Stimulated activated CD8-positive, alpha-beta memory T cell treated with anti-CD3 and anti-CD28 coated beads, Interleukin-15, amount 100 ng/mL, for 24 hours (primary cell): ENCODE measurements at regions not wholly inside any gene's neighbourhood (a gene's known extent, or its start where the extent isn't known, plus 50 kb on each side); places are given as distances from the start of the nearest gene placed in this dataset.

ENCODE experiments used
- DNase-seq: peaks from one replicate; pipeline ENCODE4 v3.0.0-alpha.2; 2020; ENCODE audit warnings: low read depth

DNA sequence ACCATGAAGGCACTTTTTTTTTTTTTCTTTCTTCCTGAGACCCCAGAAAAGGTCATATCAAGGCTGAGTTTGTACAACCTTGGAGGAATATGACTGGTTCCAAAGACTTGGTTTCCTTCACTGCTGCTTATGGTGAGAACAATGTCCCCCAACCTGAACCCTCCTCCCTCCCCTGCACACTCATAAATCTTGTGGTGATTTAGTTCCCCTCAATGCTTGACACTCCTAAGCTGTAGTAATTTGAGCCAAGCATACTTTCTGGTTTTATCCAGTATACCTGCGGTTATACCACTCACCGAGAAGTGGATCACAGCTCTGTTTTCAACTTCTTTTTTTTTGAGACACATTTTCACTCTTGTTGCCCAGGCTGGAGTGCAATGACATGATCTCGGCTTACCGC lies 149.9 kb upstream of the KLF4 start:
- no peak for DNase-seq

DNA sequence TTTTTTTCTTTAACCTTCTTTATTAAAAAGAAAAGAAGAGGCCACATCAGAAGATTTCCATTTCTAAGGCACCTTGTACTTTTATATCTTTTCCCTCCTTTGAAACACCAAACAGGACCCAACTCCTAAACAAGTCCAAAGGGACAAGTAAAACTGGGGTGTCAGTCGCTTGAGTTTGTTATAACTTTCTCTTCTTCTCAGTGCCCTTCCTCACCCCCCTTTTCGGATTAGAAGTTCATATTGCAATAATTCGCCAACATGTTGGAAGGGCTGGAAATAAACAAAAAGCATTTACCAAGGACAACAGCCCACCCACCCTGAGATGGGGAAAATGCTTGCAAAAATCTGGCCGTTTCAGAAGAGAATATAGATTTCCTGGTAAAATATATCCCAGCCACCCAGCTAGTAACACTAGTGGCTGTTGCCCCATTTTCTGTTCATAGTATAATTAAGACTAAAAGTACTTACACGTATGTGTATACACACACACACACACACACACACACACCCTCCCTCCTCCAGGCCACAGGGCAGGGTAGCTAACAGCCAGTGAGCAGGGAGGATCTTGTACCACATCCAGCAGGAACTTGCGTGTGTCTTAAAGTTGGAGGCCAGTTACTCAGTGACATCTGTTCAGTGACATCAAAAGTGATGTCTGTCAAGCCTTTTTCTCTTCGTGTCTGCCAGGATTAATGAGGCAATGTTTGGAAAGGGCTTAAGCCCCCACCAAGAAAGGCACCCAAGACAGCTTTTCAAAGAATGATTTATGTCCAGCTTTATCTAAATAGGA lies 149.1 kb upstream of the KLF4 start:
- DNase-seq, result no peak

GRCh38 chr9:107637421-107638420 lies 148.2 kb upstream of the KLF4 start:
- no peak for DNase-seq

DNA sequence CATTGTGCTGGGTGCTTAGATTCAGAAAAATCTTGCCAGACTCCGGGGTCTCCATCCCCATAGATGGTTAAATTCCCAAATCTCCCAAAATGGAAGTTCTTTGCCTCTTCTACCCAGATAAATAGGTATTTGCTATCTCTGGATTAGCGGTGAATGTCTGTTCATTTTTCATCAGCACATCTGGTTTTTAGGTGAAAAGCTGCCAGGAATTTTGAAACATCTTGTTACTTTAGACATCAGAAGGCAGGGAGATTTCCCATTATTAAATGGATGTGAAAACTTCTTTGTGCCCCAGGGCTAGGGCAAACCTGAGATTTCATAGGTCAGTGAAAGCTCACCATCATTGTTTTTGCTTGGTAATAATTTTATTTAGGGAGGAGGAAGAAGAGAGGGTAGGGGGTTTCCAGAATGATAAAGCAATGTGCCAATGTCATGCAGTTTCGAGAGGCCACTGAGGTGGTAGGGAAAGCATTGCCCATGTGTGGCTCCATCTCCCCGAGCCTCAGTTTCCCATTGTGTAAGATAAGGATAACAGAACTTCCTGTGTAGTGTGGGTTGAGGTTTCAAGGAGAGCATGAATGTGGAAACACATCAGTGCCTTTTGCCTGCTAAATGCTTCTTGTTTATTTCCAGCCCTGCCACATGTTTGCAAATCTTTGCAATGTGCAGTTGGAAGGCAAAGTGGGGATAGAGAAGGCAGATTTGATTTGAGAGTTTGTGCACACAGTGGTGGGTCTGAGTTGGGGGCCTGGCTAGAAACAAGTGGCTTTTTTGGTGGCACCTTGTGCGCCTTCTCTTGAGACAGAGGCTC lies 147.2 kb upstream of the KLF4 start:
- no peak for DNase-seq

- DNase-seq, result no peak
Measured at GRCh38 chr9:107635803-107636174, 146.2 kb upstream of the KLF4 start.

GRCh38 chr9:107635101-107635802 lies 145.7 kb upstream of the KLF4 start:
- DNase-seq, result no peak

GRCh38 chr9:107633406-107633805 lies 143.8 kb upstream of the KLF4 start:
- no peak for DNase-seq

- no peak for DNase-seq
Measured at GRCh38 chr9:107632661-107633060, 143.1 kb upstream of the KLF4 start.

- DNase-seq, result no peak
Measured at GRCh38 chr9:107632216-107632615, 142.6 kb upstream of the KLF4 start.

GRCh38 chr9:107631788-107632187 lies 142.2 kb upstream of the KLF4 start:
- no peak for DNase-seq

DNA sequence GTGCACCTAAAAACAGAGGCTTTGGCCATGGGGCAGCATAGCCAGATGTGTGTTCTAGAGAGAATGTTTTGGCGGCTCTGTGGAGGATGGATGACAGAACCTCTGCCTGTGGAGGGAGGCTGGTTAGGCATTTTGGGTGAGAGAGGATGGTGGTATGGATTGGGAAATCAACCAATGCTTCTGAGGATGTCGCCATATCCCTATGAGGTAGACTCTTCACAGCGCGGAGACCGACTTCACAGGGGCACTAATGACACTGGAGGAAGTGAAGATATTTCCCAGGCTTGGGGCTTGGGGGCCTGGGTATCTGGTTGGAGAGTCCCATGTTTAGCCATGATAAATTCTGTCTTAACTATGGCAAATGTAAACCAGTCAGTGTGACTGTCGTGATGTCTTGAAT lies 140.6 kb upstream of the KLF4 start:
- no peak for DNase-seq

- no peak for DNase-seq
Measured at GRCh38 chr9:107628444-107628843, 138.9 kb upstream of the KLF4 start.

DNA sequence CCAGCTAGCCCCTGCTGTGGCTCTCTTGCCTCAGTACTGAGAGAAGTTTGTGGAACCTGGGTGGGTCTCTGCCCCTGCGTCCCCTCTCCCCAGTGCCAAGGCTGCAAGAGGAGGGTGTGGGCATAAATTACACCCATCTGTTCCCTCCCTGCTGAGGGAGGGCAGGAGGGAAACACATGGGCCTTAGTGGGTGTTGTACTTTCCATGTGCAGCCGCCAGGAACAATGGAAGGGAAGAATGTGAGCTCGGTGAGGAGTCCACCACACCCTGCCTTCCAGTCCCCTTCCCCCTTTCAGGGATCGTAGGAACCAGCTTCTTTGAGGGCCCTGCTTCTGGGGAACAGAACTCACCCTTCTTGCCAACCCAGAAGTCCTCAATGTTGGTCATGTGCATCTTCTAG lies 138.2 kb upstream of the KLF4 start:
- no peak for DNase-seq

DNA sequence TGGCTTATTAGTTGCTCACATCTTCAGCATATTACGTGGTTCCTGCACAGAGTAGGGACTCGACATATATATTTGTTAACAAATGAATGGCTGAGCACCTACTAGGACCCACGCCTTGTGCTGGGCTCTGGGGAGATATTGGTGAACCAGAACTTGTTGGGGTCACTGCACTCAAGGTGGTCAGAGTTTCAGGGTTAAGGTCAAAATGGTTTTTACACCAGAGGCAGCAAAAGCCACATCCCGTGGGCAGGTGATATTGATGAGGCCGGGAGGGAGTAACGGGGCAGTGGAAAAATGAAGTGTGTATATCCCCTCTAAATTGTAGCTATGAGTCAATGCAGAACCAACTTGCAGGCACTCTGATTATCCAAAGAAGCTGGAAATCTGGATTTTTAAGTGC lies 136.5 kb upstream of the KLF4 start:
- DNase-seq, result no peak

DNA sequence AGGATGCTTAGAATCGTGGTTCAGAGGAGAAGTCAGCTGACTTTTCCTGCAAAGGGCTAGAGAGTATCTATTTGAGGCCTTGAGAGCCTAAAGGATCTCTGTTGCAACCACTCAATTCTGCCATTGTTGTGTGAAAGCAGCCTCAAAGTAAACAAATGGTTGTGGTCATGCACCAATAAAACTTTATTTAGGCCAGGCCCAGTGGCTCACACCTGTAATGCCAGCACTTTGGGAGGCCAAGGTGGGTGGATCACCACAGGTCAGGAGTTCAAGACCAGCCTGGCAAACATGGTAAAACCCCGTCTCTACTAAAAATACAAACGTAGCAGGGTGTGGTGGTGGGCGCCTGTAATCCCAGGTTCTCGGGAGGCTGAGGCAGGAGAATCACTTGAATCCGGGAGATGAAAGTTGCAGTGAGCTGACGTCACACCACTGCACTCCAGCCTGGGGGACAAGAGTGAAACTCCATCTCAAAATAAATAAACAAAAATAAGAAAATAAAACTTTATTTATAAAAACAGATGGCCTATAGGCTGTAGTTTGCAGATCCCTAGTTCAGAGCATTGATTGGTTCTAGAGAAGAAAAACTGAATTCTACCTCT lies 135.9 kb upstream of the KLF4 start:
- DNase-seq, result no peak

- DNase-seq, result no peak
Measured at GRCh38 chr9:107624234-107624948, 134.8 kb upstream of the KLF4 start.

DNA sequence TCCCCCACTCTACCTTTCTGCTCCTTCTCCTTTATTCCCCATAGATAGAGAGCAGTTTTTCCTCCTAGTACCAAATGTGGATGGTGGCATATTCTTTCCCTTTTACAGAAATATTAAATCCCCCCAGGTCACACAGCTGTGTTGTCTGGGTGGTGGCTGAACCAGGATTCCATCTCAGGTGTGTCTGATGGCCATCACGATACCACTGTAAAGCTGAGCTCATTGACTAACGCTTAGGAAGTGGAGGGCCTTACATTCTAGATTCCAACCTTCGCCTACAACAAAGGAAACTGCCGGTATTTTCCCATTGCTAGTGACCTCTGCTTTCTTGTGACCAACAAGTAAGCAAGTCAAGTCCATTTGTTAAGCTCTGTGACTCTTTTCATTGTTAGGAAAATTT lies 131.9 kb upstream of the KLF4 start:
- no peak for DNase-seq

- no peak for DNase-seq
Measured at GRCh38 chr9:107620801-107621200, 131.2 kb upstream of the KLF4 start.

DNA sequence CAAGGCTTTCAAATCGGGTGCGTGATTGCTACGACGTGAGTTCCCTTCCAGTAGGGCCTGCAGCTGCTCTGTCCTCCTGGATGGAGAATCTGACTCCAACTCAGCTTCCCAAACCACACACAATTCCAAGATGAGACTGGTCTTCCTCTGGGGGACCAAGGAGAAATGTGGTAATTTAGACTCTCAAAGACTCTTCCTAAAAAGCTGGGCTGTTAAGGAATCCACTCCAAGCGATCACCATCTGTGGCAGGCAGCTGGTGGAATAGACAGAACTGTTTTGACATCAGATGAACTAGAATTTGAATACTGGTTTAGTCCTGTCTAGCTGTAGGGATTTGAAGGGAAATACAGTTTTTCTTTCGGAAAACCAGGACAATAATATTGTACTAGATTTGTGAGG lies 130.7 kb upstream of the KLF4 start:
- DNase-seq, result no peak

- no peak for DNase-seq
Measured at GRCh38 chr9:107615321-107615720, 125.8 kb upstream of the KLF4 start.

- no peak for DNase-seq
Measured at GRCh38 chr9:107614765-107615164, 125.2 kb upstream of the KLF4 start.
